H9 (cell line): ENCODE measurements at regions not wholly inside any gene's neighbourhood (a gene's known extent, or its start where the extent isn't known, plus 50 kb on each side); places are given as distances from the start of the nearest gene placed in this dataset.

Experiments used
- DNase-seq: peaks from one replicate; pipeline ENCODE4 v3.0.0-alpha.2; 2017
- H2AFZ ChIP-seq: one replicate; pipeline ENCODE4 v1.6.1; 2013; ENCODE audit warnings: mild to moderate bottlenecking, low read length, control low read depth, moderate library complexity
- H2AK5ac ChIP-seq: 2 replicates; pipeline ENCODE4 v1.6.1; 2013; ENCODE audit warnings: low read length, control low read depth, mixed read lengths; ENCODE audit not compliant: insufficient read length
- H2BK120ac ChIP-seq: one replicate; pipeline ENCODE4 v1.6.1; 2013; ENCODE audit warnings: low read depth, mild to moderate bottlenecking, low read length, control low read depth, inconsistent platforms; ENCODE audit not compliant: poor library complexity, severe bottlenecking
- H2BK12ac ChIP-seq: 2 replicates; pipeline ENCODE4 v1.6.1; 2013; ENCODE audit warnings: low read length, control low read depth, mixed read lengths, low read depth; ENCODE audit not compliant: insufficient read length
- H2BK15ac ChIP-seq: 2 replicates; pipeline ENCODE4 v1.6.1; 2013; ENCODE audit warnings: low read depth, low read length, control low read depth
- H2BK20ac ChIP-seq: one replicate; pipeline ENCODE4 v1.6.1; 2013; ENCODE audit warnings: low read depth, mild to moderate bottlenecking, low read length, control low read depth, inconsistent platforms; ENCODE audit not compliant: poor library complexity, severe bottlenecking
- H2BK5ac ChIP-seq: 2 replicates; pipeline ENCODE4 v1.6.1; 2013; ENCODE audit warnings: low read length, control low read depth, mixed read lengths; ENCODE audit not compliant: insufficient read length
- H3K14ac ChIP-seq: 2 replicates; pipeline ENCODE4 v1.6.1; 2013; ENCODE audit warnings: low read length, control low read depth; ENCODE audit not compliant: insufficient read depth
- H3K18ac ChIP-seq: 2 replicates; pipeline ENCODE4 v1.6.1; 2013; ENCODE audit warnings: low read depth, mild to moderate bottlenecking, mixed read lengths, low read length, control low read depth; ENCODE audit not compliant: insufficient read length
- H3K23ac ChIP-seq: 2 replicates; pipeline ENCODE4 v1.6.1; 2013; ENCODE audit warnings: low read length, control low read depth, mixed read lengths, low read depth; ENCODE audit not compliant: insufficient read length
- H3K23me2 ChIP-seq: 2 replicates; pipeline ENCODE4 v1.6.1; 2013; ENCODE audit warnings: low read depth, mild to moderate bottlenecking, mixed read lengths, low read length, control low read depth; ENCODE audit not compliant: insufficient read length, poor library complexity, severe bottlenecking
- H3K27ac ChIP-seq: 2 replicates; pipeline ENCODE4 v1.5.1; 2013; ENCODE audit warnings: low read length, control low read depth, mixed read lengths, low read depth; ENCODE audit not compliant: insufficient read length
- H3K27me3 ChIP-seq: 2 replicates; pipeline ENCODE4 v1.6.1; 2013; ENCODE audit warnings: low read length, control low read depth, inconsistent platforms; ENCODE audit not compliant: insufficient read depth
- H3K4ac ChIP-seq: 2 replicates; pipeline ENCODE4 v1.6.1; 2013; ENCODE audit warnings: low read depth, mild to moderate bottlenecking, control low read depth, inconsistent platforms, low read length, moderate library complexity
- H3K4me1 ChIP-seq: 2 replicates; pipeline ENCODE4 v1.6.1; 2013; ENCODE audit warnings: low read length, control low read depth, inconsistent platforms; ENCODE audit not compliant: insufficient read depth
- H3K4me2 ChIP-seq: 2 replicates; pipeline ENCODE4 v1.6.1; 2013; ENCODE audit warnings: low read length, control low read depth, mixed read lengths; ENCODE audit not compliant: insufficient read length, insufficient read depth
- H3K56ac ChIP-seq: 2 replicates; pipeline ENCODE4 v1.6.1; 2013; ENCODE audit warnings: low read depth, mild to moderate bottlenecking, mixed read lengths, low read length, control low read depth; ENCODE audit not compliant: insufficient read length
- H3K79me1 ChIP-seq: 2 replicates; pipeline ENCODE4 v1.6.1; 2013; ENCODE audit warnings: low read depth, mild to moderate bottlenecking, moderate library complexity, low read length, control low read depth, inconsistent platforms; ENCODE audit not compliant: insufficient read depth, poor library complexity, severe bottlenecking
- H3K79me2 ChIP-seq: 2 replicates; pipeline ENCODE4 v1.6.1; 2013; ENCODE audit warnings: low read length, control low read depth, inconsistent platforms; ENCODE audit not compliant: insufficient read depth
- H3K9ac ChIP-seq: 2 replicates; pipeline ENCODE4 v1.6.1; 2013; ENCODE audit warnings: low read length, control low read depth, mixed read lengths; ENCODE audit not compliant: insufficient read length; ENCODE audit errors: extremely low read depth
- H3K9me3 ChIP-seq: one replicate; pipeline ENCODE4 v1.6.1; 2013; ENCODE audit warnings: low read depth, low read length, inconsistent platforms; ENCODE audit not compliant: control insufficient read depth
- H3T11ph ChIP-seq: one replicate; pipeline ENCODE4 v1.6.1; 2013; ENCODE audit warnings: mild to moderate bottlenecking, low read length, control low read depth, inconsistent platforms
- H4K20me1 ChIP-seq: one replicate; pipeline ENCODE4 v1.6.1; 2013; ENCODE audit not compliant: control insufficient read depth, insufficient read length, insufficient read depth
- H4K5ac ChIP-seq: 2 replicates; pipeline ENCODE4 v1.6.1; 2013; ENCODE audit warnings: low read depth, mild to moderate bottlenecking, mixed read lengths, low read length, control low read depth; ENCODE audit not compliant: insufficient read length
- H4K8ac ChIP-seq: replicated peaks from 2 replicates; pipeline ENCODE4 v1.6.1; 2013; ENCODE audit warnings: low read length, control low read depth, mixed read lengths, low read depth; ENCODE audit not compliant: insufficient read length
- H4K91ac ChIP-seq: 2 replicates; pipeline ENCODE4 v1.6.1; 2013; ENCODE audit warnings: low read depth, mild to moderate bottlenecking, moderate library complexity, mixed read lengths, low read length, control low read depth; ENCODE audit not compliant: insufficient read length
- H3K27ac Mint-ChIP-seq, 3 experiments: 2 replicates in 2 of 3; 3 replicates in 1 of 3; pipeline ENCODE4 v1.8.0; 2020 to 2021; ENCODE audit warnings: mixed read lengths in 3 of 3, mild to moderate bottlenecking in 1 of 3, moderate library complexity in 1 of 3
- H3K27me3 Mint-ChIP-seq: 2 replicates; pipeline ENCODE4 v1.8.0; 2021; ENCODE audit warnings: low read depth, mild to moderate bottlenecking, moderate library complexity, mixed read lengths
- H3K36me3 Mint-ChIP-seq, 3 experiments: 2 replicates in 2 of 3; 3 replicates in 1 of 3; pipeline ENCODE4 v1.8.0; 2020 to 2021; ENCODE audit warnings: low read depth in 3 of 3, mixed read lengths in 3 of 3; ENCODE audit not compliant: insufficient read depth in 1 of 3
- H3K4me1 Mint-ChIP-seq, 2 experiments: 2 replicates each; pipeline ENCODE4 v1.8.0; 2020; ENCODE audit warnings: mixed read lengths in 2 of 2
- H3K4me3 Mint-ChIP-seq, 2 experiments: 2 replicates in 1 of 2; 3 replicates in 1 of 2; pipeline ENCODE4 v1.8.0; 2020 to 2021; ENCODE audit warnings: mild to moderate bottlenecking in 2 of 2, mixed read lengths in 2 of 2, moderate library complexity in 1 of 2
- H3K9me3 Mint-ChIP-seq, 2 experiments: 2 replicates in 1 of 2; 3 replicates in 1 of 2; pipeline ENCODE4 v1.8.0; 2020; ENCODE audit warnings: mild to moderate bottlenecking in 2 of 2, mixed read lengths in 2 of 2, moderate library complexity in 1 of 2
- CTCF ChIP-seq: fragments of 200-600 bp; sonication (generic); conservative IDR thresholded peaks from 3 replicates; pipeline ENCODE4 v1.8.0; 2021; ENCODE audit warnings: antibody characterized with exemption, mild to moderate bottlenecking
- WGBS: extraction: QIAGEN DNeasy Blood & Tissue Kit; methylation state at CpG from one replicate; pipeline ENCODE4 v1.1.7; 2013; ENCODE audit warnings: missing lambda C conversion rate, low lambda C conversion rate, mixed read lengths; ENCODE audit not compliant: insufficient read length; ENCODE audit errors: extremely low coverage; 5-methylcytosine and 5-hydroxymethylcytosine counted together

- Histone ChIP-seq H3K56ac (no peak overlapping the region), H2BK120ac (no peak overlapping the region), H2AFZ (no peak overlapping the region), H2BK20ac (no peak overlapping the region), H3K27me3 (no peaks in the 10 kb centered on the region), H2BK15ac (no peak overlapping the region), H3K23ac (no peak overlapping the region), H4K8ac (no peak overlapping the region), H2BK5ac (no peak overlapping the region), H4K91ac (no peak overlapping the region), H3K4me1 (no peaks in the 10 kb centered on the region), H3K4me2 (no peak overlapping the region), H3K27ac (no peak overlapping the region), H3T11ph (no peak overlapping the region), H3K14ac (no peak overlapping the region), H3K79me1 (no peaks in the 10 kb centered on the region), H3K9ac (no peak overlapping the region), H3K23me2 (no peaks in the 10 kb centered on the region), H3K18ac (no peak overlapping the region), H3K9me3 (no peaks in the 10 kb centered on the region), H4K5ac (no peak overlapping the region), H2AK5ac (no peak overlapping the region), H2BK12ac (no peak overlapping the region), H3K4ac (no peak overlapping the region), H4K20me1 (no peaks in the 10 kb centered on the region), H3K79me2 (no peaks in the 10 kb centered on the region)
- WGBS, result no CpG with 5 or more reads among the region's 3 CpGs
- Mint-ChIP-seq H3K36me3 (no peaks in the 10 kb centered on the region), H3K9me3 (no peaks in the 10 kb centered on the region), H3K4me3 (no peak overlapping the region), H3K27me3 (no peaks in the 10 kb centered on the region), H3K27ac (no peak overlapping the region), H3K4me1 (peaks cover 10 to 11% of the 10 kb centered on the region in 2 experiments)
- no peak for DNase-seq
- TF ChIP-seq CTCF, result no peak
These were observed 177.7 kb downstream of the PTN start for GRCh38 chr7:137165786-137166185.
